ENCODE measurements at regions not wholly inside any gene's neighbourhood (a gene's known extent, or its start where the extent isn't known, plus 50 kb on each side); places are given as distances from the start of the nearest gene placed in this dataset.
"Not testable (repeated sequence)": the region's sequence is repeated elsewhere in the genome, so short reads cannot be mapped to it uniquely, and the experiment has no call there.

DNA sequence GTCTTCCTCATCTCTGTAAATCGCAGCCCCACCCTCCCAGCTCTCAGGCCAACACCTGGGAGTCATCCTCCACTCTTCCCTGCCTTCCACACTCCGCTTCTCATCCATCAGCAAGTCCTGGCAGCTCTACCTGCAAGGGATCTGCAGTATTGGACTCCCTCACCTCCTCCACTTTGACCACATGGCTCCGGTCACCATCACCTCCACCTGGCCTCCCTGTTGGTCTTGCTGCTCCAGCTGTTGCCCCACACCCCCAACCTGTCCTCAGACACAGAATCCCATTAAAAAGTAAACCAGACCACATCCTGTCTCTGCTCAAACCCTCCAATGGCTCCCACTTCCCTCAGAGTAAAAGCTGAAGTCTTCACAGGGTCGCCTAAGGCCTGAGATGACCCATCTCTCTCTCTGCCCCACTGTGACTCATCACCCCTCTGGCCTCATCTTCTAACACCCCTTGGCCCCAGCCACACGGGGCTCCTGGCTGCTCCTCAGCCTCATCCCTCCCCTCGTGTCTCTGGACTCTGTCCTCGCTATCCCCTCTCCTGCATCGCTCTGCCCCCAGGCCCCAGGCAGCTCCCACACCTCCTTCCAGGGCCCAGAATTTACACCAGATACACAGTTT is 185.1 kb upstream of the SULF2 start:
- DNase-seq (ENCODE audit: insufficient read length, low spot score) (no peak), FAIRE-seq (no peak)

DNA sequence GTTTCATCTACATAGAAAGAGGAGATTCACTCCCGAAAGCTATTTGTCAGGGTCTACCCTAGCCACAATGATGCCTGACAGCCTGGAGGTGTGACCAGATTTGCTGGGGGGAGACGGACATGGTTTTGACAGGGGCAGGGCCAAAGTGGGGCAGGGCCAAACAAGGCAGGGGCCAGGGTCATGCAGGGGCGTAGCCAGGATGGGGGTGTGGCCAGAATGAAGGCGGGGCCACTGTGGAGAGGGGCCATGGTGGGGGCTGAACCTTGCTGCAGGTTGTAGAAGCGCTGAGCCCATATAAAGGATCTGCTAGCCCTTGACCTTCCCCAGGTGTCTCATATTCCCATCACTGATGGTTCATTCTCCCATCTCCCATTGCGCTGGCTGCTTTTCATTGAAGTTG is 184.1 kb upstream of the SULF2 start:
- FAIRE-seq (no peak), DNase-seq (ENCODE audit: insufficient read length, low spot score) (no peak)

DNA sequence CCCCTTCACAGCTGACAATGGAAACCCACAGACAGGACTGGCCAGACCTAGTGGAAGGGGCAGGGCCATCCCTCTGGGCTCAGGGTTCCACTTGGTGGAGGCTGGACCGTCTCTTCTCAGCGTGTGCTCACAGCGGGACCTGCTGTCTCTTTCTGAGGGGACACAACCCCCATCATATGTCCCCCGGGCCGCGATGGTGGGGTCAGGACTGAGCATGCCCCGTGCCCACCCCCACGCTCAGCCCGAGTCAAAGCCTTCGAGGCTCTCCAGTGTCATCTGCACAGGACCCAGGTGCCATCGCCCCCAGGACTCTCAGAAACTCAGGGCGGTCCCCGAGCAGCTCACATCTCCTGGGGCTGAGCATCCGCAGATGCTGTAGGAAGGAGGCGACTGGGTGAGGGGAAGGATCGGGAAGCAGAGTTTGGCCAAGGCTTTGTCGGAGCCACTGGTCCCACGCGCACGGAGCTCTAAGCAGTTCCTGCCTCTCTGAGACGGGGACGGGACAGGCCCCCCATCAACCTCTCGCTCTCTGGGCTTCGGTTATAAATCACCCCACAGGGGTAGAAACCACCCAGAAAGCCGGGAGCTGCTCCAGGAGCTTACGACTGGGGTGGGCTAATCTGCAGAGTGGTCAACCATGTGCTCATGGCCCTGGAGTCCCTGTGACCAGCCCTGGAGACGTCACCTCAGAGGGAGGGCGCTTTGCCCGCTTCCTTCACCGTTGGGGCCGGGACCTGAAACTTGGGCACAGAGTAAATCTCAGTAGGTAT is 183.4 kb upstream of the SULF2 start:
- no peak for FAIRE-seq
- no peak for DNase-seq (ENCODE audit: insufficient read length, low spot score)

DNA sequence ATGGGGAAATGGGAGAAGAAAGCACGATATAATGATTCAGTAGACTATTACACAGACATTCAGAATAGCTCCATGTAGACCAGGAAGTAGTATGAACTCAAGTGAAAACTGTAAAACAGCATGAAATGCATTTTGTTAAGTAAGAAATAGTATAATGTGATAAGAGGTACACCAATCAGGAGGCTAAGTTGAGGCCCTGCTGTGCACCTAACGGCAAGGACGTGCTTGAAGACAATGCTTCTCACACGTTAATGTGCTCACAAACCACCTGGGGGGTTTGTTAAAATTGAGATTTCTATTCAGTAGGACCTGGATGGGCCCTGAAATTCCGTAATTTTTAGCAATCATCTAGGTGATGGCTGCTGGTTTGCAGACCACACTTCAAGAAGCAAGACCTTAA is 178.9 kb upstream of the SULF2 start:
- FAIRE-seq, result peak; percentile 20
- no peak for DNase-seq (ENCODE audit: insufficient read length, low spot score)

DNA sequence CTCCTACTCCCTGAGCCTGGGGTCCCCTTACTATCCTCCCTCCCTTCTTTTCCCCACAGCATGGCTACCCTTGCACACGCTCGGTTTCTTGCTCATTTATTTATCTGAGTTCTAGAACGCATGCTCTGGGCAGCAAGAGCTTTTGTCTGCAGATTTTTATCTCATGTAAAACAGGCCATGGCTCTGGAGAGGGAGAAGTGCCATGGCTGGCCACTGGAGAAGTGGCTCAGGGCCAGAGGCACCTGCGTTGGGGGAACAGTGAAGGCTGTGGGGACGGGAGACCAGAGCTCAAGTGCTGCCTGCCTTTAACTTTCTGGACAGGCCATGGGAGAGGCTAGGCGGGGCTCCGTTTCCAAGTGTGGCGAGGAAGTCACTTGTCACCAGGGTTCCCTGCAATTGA is 177.7 kb upstream of the SULF2 start:
- DNase-seq (ENCODE audit: insufficient read length, low spot score), result no peak

DNA sequence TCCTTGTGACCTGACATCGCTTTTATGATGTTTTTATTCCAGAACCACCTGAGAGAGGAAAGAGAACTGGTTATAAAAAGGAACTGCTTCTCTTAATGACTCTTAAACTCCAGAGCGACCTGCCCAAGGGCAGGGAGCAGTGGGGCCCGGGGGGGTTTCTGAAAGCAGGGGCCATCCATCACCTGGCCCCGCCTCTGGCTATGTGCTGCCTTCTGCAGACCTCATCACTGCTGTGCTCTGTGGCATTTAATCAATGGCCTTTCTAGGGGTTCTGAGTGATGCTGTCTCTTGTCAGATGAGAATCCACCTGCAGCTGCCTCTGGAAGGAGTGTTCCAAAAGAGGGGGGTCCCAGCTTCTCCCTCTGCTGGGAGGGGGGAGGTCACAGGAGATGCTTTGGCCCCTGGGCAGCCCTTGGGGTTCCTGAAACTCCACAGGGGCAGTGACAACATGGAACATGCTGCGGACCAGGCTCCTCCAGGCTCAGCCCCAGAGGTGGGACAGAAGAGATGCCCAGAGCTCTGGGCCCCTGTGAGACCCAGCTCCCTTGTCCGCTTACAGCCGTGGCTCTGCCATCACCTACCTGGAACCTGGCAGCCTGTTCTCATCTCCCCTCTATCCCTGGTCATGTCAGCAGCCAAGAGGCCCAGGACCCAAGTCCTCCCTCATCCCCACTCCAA is 177.1 kb upstream of the SULF2 start:
- FAIRE-seq (no peak), DNase-seq (ENCODE audit: insufficient read length, low spot score) (no peak)

More for the DNA sequence above, 177.7 kb upstream of the SULF2 start:
- no peak for FAIRE-seq

DNA sequence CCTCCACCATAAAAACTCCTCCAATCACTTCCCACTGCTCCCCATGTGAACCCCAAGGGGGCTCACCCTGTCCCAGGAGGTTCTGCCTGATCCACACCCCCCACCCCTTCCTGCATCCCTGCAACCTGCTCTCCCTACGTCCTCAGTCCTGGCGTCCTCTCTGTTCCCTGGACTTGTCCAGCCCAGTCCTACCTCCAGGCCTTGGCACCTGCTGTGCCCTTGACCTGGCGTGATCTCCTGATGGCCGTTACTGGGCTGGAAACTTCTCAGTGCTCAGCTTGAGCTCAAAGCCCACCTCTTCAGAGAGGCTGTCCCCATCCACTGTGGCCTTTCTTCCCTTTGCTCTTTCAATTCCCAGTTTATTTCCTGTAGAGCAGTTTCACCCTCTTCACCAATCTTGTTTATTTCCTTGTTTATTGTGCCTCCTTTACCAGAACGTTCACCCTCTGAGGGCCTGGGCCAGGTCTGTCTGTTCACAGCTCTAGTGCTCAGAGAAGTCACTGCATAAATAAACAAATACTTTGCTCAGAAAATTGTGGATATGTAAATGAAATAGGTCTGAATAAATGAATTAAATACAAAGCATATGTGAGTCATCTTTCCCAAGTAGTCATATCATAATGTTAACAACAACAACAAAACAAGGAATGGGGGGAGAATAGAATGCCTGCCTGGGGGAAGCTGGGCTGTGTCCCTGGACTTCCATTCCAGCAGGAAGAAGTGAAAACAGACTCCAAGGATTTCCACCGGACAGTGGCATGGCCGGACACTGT is 175.7 kb upstream of the SULF2 start:
- peak; percentile 20 for FAIRE-seq
- DNase-seq (ENCODE audit: insufficient read length, low spot score), result no peak

DNA sequence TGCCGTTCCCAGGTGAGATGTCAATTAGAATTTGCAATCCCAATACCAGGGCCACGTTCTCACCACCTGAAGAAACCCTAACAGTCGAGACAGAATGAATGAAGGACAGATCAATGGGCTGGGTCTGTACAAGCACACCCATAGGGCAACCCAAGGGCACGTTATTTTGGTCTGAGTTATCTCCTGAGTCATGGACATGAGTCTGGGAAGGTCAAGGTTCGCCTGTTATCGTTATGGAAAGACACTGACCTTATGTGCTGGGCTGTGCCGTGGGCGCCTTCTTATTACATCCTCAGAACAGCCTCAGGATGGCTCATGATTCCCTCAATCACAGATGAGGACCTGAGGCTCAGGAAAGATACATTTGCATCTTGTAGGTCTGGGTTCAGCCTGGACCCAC is 175.0 kb upstream of the SULF2 start:
- peak; percentile 54 for FAIRE-seq
- no peak for DNase-seq (ENCODE audit: insufficient read length, low spot score)

DNA sequence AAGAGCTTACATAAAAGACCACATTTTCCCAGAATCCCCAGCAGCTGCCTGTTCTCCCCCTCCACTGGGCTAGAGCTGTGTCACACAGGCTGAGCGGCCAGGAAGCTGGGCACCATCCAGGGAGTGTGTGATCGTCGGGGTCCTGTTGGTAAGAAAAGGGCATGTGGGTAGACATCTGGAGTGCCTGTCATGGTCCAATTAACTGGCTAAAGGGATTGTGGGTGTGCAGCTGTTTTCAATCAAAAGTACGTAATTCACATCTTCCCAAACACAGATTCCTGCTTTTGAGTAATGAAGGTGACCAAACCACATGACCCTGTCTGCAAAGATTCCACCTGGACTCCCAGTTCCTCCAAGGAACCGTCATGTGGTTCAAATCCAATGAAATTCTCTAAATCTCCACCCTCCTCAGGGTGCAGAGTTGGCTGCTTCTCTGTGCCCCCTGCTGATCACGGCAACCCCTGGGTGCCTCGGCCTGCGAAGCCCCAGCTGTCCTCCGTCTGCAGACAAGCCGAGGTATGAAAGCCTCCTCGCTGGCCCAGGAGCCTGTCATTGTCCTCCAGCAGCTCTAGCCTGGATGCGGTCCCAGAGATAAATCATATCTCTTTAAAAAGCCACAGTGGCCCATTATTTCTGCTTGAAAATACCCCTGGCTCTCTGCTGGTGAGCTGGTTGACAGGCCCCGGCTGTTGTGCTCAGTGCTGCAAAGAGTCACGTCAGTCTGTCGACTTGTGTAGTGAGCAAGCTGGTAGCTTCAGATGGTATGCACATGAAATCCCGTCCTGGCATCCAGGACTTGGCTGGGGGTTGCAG is 172.9 kb upstream of the SULF2 start:
- FAIRE-seq, result peak; percentile 76
- not testable (repeated sequence) for DNase-seq (ENCODE audit: insufficient read length, low spot score)

DNA sequence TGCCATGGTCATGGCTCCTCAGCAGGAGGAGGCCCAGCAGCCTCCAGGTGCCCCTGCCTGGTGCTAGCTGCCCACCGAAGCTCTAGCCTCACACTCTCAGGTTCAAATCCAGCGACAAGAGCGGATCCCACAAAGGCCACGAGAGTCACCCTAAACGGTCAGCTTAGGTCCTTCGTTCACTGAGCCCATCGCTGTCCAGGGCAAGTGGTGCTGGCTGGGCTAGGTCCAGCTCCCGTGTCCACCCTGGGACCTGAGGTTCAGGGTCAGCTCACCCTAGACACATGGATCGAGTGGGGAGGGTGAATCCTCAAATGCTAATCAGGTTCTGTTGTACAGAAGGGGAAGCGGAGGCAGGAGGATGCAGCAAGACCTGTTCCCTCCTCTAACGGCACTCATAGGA is 171.9 kb upstream of the SULF2 start:
- no peak for DNase-seq (ENCODE audit: insufficient read length, low spot score)
- peak; percentile 65 for FAIRE-seq

DNA sequence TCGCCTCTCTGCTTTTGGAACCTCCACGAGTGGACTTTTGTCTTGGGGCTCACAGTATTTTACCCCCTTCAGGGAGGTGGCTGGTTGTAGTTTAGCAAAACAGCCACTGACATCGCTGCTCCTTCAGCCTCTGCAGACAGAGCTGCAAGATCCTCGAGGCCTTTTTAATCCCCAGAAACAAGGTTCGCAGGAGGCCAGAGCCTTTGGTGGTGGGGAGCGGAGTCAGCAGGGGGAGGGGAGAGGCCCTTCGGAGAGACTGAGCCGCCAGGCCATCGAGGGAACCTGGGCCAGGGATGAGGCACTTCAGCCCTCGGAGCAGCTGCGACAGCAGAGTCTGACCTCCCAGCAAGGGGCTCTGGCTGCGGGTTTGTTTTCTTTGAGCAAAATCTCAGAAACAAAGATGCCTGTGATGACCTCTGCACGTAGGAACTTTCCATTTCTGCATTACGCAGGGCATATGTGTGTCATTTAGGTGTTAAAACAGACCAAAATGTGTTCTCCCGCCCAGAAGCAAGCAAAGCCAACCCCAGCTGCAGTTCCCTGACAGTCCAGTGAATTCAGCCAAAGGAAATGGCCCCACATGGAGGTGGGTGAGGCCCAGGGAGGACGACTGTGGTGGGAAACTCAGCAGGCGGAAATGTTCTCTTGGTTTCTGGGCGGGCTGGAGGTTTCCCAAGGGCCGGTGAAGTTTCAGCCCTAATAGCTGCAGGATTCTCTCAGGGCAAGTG is 171.2 kb upstream of the SULF2 start:
- FAIRE-seq, result no peak
- no peak for DNase-seq (ENCODE audit: insufficient read length, low spot score)

DNA sequence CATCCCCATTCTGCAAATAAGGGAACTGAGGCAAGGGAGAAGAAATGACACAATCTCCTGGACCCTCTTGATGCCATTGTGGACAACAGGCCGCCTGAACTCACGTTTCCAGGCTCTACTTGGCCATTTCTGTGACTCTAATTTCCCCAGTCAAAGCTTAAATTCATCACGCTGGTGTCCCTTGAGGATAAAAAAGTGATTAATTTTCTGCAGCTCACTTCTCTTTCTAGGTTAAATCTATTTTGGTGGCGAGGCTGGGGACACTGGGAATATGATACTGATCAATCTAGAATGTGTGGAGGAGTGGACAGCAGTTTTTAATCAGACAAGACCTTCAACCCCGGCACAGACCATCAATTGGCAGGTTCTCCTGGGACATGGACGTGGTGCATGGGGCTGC is 168.2 kb upstream of the SULF2 start:
- no peak for FAIRE-seq
- no peak for DNase-seq (ENCODE audit: insufficient read length, low spot score)

DNA sequence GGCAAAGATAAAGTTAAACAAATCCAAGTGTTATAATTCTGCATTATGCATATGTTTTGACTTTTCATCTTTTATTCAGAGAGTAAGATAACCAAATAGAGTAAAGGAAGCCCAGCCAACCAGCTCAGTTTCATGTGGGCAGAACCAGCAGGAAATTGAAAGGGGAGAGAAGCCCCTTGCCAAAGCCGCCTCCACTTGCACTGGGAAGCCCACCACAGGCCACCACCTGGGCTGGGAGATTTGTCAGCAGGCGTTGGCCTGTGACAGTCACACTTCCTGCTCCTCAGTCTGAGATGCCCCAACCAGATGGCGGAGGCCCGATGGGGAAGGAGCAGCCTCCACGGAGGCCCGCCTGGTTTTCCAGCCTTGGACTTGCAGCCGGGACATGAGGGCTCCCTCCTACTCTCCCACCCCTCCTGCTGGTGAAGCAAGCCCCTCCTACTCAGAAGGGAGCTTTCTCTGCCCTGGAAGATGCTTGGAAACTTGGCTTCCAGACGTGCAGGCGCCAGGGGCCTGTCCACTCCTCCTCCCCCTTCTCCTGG is 166.8 kb upstream of the SULF2 start:
- FAIRE-seq, result no peak

DNA sequence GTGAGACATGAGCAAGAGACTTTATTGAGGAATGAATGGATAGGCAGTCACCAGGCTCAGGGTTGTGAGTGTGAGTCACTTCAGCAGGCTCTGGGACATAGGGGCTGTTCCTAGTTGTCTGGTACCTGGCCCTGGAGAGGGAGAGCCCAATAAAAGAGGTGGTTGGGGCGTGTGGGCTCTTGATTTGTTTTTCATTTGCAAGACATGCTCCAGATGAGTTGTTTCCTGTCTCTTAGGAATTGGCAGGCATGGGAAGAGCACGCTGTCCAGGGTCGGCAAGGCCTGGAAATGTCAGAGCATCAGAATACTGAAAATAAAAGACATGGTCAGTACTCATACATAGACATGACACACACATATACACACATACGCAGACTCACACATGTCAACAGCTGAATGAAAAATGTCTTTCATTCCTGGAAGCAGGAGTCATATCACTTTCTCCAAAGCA is 166.3 kb upstream of the SULF2 start:
- FAIRE-seq (no peak), DNase-seq (ENCODE audit: insufficient read length, low spot score) (no peak)

More for the DNA sequence above, 166.8 kb upstream of the SULF2 start:
- no peak for DNase-seq (ENCODE audit: insufficient read length, low spot score)

DNA sequence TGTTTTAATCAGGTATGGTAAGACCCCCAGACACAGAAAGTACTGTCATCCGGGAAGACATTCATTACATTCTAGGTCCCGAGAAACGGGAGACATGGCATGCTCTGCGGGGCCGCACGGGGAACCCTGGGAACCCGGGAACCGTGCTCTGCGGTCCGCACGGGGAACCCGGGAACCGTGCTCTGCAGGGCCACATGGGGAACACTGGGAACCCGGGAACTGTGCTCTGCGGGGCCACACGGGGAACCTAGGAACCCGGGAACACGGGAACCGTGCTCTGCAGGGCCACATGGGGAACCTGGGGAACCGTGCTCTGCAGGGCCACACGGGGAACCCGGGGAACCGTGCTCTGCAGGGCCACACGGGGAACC is 165.6 kb upstream of the SULF2 start:
- no peak for DNase-seq (ENCODE audit: insufficient read length, low spot score)
- no peak for FAIRE-seq

DNA sequence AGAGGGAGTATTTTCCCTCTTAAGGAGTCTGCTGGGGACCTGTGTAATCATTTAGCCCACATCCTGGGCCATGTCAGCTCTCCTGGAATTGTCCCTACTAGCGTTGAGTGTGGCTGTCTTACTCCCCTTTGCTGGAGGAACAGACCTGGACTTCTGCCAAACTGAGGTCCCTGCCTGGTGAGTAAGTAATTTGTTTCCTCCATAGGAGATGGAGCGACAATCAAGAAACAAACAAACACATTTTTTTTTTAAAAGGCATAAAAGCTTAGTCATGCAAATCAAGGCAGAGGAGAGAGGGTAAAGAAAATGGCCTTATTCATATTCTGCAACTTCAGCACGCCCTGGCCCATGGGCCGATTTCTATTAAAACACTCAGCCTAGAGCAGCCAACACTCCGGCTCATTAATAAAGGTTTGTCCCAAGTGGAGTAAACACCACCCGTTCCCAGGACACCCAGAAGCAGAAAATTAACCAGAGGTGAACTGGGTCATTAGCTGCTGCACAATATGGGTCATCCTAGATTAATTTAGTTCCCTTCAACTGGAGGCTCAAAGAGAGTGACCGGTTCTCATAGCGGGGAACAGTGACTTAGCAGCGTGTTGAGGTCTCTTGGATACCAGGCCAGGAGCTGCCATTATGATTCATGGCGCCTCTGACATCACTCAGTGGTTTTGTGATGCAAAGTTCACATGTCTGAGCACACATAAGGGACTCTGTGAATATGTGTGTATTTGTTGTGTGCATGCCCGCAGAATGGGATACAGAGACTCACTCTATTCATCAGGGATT is 165.0 kb upstream of the SULF2 start:
- peak; percentile 40 for FAIRE-seq

DNA sequence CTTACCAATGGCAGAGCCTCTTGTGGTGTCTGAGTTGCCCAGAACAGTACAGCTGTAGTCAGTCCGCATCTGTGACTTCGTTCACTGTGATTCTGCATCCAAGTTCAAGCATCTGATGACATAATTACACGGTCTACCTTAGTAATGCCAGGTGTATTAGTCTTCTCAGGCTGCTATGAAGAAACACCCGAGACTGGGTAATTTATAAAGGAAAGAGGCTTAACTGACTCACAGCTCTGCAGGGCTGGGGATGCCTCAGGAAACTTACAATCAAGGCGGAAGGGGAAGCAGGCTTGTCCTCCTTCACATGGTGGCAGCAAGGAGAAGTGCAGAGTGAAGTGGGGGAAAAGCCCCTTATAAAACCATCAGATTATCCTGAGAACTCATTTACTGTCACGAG is 163.9 kb upstream of the SULF2 start:
- no peak for DNase-seq (ENCODE audit: insufficient read length, low spot score)
- FAIRE-seq, result no peak

More for the DNA sequence above, 165.0 kb upstream of the SULF2 start:
- peak; percentile 48 for DNase-seq (ENCODE audit: insufficient read length, low spot score)

DNA sequence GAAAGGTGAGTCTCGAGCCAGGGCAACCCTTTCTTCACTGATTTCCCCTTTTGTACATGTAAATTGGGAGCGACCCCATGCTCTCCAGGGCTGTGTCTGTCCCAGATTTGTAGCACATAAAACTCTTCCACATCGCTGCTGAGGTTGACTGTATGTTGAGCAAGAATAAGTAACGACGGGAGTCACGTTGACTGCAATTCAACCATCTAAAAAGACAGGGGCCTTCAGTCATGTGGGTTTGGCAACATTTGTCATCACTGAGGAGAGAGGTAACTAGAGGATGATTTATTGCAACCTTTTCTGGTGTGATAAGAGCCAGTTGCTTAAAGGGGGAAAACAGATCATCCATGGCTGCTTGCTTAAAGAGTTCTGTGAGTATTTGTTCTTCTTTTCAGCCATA is 159.4 kb upstream of the SULF2 start:
- FAIRE-seq (peak; percentile 54), DNase-seq (ENCODE audit: insufficient read length, low spot score) (no peak)

DNA sequence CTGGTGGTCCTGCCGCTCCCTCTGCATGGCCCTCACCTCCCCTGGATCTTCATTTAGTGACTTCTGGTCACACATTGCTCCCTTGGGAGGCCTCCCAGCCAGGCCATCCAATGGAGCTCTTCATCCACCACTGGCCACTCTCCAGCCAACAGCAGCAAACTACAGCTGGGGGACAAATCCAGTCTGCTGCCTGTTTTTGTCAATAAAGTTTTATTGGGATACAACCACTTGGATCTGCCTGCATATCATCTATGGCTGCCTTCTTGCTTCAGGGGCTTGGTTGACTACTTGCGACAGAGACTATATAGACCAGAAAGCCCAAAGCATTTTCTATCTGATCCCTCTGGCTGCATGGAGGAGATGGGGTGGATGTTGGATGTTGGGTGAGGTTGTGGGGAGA is 156.6 kb upstream of the SULF2 start:
- FAIRE-seq (peak; percentile 52), DNase-seq (ENCODE audit: insufficient read length, low spot score) (no peak)
